Central memory CD8-positive, alpha-beta T cell (primary cell): ENCODE measurements at regions not wholly inside any gene's neighbourhood (a gene's known extent, or its start where the extent isn't known, plus 50 kb on each side); places are given as distances from the start of the nearest gene placed in this dataset.

ENCODE experiments used
- ATAC-seq: fragments of 150-1000 bp; cut with Tn5 transposase; replicated peaks from 2 replicates; pipeline ENCODE4 v1.10.0; 2022; ENCODE audit warnings: mild to moderate bottlenecking, moderate FRiP score, moderate number of reproducible peaks; ENCODE audit not compliant: poor library complexity, severe bottlenecking; ENCODE audit errors: extremely low read depth
- DNase-seq, 2 donors: peaks; one replicate each; pipeline ENCODE4 v3.0.0; 2021; ENCODE audit warnings: low spot score in 2 of 2
- H3K27ac Mint-ChIP-seq: one replicate; pipeline ENCODE4 v1.8.0; 2022; ENCODE audit warnings: low read depth, mild to moderate bottlenecking, moderate library complexity, mixed read lengths
- H3K27me3 Mint-ChIP-seq: one replicate; pipeline ENCODE4 v1.8.0; 2022; ENCODE audit warnings: mixed read lengths
- H3K36me3 Mint-ChIP-seq: one replicate; pipeline ENCODE4 v1.8.0; 2022; ENCODE audit warnings: mild to moderate bottlenecking, moderate library complexity, mixed read lengths; ENCODE audit not compliant: insufficient read depth
- H3K4me1 Mint-ChIP-seq: one replicate; pipeline ENCODE4 v1.8.0; 2022; ENCODE audit warnings: mixed read lengths
- H3K4me3 Mint-ChIP-seq: one replicate; pipeline ENCODE4 v1.8.0; 2022; ENCODE audit warnings: mild to moderate bottlenecking, moderate library complexity, mixed read lengths
- H3K9me3 Mint-ChIP-seq: one replicate; pipeline ENCODE4 v1.8.0; 2022; ENCODE audit warnings: mixed read lengths

GRCh38 chr2:44883356-44883755, 58.1 kb upstream of the SIX3 start:
- no peaks in the 10 kb centered on the region for H3K4me1 Mint-ChIP-seq
- ATAC-seq, result no peak
- H3K36me3 Mint-ChIP-seq, result no peaks in the 10 kb centered on the region
- H3K27ac Mint-ChIP-seq, result no peak overlapping the region
- DNase-seq, result no peak
- no peaks in the 10 kb centered on the region for H3K9me3 Mint-ChIP-seq
- peaks cover 11% of the 10 kb centered on the region for H3K27me3 Mint-ChIP-seq
- H3K4me3 Mint-ChIP-seq, result no peak overlapping the region

- Mint-ChIP-seq H3K27me3 (peaks cover 18% of the 10 kb centered on the region), H3K4me3 (no peak overlapping the region), H3K27ac (no peak overlapping the region), H3K4me1 (no peaks in the 10 kb centered on the region), H3K36me3 (no peaks in the 10 kb centered on the region), H3K9me3 (no peaks in the 10 kb centered on the region)
- no peak for ATAC-seq
- DNase-seq, result no peak
Measured at GRCh38 chr2:44884231-44884630, 57.3 kb upstream of the SIX3 start.

- Mint-ChIP-seq H3K4me1 (no peaks in the 10 kb centered on the region), H3K4me3 (no peak overlapping the region), H3K36me3 (no peaks in the 10 kb centered on the region), H3K9me3 (no peaks in the 10 kb centered on the region), H3K27ac (no peak overlapping the region), H3K27me3 (peaks cover 18% of the 10 kb centered on the region)
- DNase-seq, result no peak
- no peak for ATAC-seq
Measured at GRCh38 chr2:44884677-44885076, 56.8 kb upstream of the SIX3 start.

- ATAC-seq, result no peak
- H3K4me1 Mint-ChIP-seq, result no peaks in the 10 kb centered on the region
- no peak overlapping the region for H3K4me3 Mint-ChIP-seq
- DNase-seq, result no peak
- H3K27ac Mint-ChIP-seq, result no peak overlapping the region
- peaks cover 3% of the 10 kb centered on the region for H3K36me3 Mint-ChIP-seq
- H3K27me3 Mint-ChIP-seq, result peaks cover 18% of the 10 kb centered on the region
- peaks cover 5% of the 10 kb centered on the region for H3K9me3 Mint-ChIP-seq
Measured at GRCh38 chr2:44886414-44886813, 55.1 kb upstream of the SIX3 start.

- DNase-seq (no peak), ATAC-seq (no peak)
- Mint-ChIP-seq H3K36me3 (peaks cover 5% of the 10 kb centered on the region), H3K4me1 (no peaks in the 10 kb centered on the region), H3K4me3 (no peak overlapping the region), H3K27me3 (peaks cover 18% of the 10 kb centered on the region), H3K27ac (no peak overlapping the region), H3K9me3 (peaks cover 19% of the 10 kb centered on the region)
Measured at GRCh38 chr2:44889096-44889495, 52.4 kb upstream of the SIX3 start.
